ENCODE measurements at regions not wholly inside any gene's neighbourhood (a gene's known extent, or its start where the extent isn't known, plus 50 kb on each side); places are given as distances from the start of the nearest gene placed in this dataset.

DNA sequence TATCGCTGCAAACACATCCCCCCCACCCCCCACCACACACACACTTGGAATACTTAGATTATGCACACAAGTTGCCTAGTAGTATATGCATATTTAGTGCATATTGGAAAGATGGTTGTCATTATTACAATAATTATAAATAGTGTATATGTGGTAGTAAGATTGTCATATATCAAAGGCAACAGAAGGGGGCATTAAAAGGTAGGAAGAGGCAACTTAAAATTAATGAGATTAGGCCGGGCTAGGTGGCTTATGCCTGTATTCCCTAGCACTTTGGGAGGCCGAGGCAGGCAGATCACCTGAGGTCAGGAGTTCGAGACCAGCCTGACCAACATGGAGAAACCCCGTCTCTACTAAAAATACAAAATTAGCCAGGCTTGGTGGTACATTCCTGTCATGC lies 52.1 kb downstream of the GSC start:
- no peak for DNase-seq (ENCODE audit: low read depth)

DNA sequence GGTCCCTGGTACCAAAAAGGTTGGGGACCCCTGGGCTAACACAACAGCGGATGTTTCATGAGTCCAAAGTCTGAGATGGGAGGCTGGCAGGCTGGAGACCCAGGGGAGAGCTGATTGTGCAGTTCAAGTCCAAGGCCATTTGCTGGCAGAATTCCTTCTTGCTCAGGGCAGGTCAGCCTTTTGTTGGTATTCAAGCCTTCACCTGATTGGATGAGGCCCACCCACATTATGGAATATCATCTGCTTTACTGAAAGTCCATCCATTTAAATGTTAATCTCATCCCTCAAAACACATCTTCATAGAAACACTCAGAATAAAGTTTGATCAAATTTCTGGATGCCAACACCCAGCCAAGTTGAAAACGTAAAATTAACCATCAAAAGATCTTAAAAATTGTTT lies 52.9 kb downstream of the GSC start:
- no peak for DNase-seq (ENCODE audit: low read depth)

DNA sequence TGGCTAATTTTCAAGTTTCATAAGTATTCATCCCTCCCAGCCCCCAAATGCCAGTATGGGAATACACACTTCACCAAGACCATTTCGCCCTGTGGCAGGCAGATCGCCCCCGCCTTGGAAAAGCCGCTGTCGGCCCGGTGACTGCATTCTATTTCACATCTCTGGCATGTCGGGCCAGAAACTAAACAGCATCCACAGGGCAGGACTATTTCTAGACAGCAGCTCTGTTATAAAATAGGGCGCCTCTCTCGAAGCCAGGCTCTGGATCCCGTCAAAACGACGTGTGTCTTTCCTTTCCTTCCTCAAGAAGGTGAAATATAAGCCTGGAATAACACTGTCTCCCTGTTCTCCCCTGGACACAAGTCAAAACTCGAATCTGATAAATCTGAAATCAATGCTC lies 56.8 kb downstream of the GSC start:
- no peak for DNase-seq (ENCODE audit: low read depth)

DNA sequence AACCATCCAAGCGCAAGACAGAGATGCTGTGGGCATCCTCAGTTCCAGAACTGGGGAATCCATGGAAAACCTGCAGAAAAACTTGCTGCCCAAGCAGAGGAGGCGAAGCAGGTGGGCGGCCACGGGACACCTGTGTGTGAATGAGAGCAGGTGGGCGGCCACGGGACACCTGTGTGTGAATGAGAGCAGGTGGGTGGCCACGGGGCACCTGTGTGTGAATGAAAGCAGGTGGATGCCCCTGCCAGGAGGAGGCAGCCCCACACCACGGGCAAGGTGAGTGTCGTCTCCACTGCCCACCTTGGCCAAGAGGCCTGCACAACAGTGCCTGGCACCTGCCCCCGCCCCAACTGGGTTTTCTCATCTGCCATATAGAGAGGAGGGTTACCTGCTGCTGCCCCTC lies 59.2 kb downstream of the GSC start:
- DNase-seq (ENCODE audit: low read depth), result no peak

DNA sequence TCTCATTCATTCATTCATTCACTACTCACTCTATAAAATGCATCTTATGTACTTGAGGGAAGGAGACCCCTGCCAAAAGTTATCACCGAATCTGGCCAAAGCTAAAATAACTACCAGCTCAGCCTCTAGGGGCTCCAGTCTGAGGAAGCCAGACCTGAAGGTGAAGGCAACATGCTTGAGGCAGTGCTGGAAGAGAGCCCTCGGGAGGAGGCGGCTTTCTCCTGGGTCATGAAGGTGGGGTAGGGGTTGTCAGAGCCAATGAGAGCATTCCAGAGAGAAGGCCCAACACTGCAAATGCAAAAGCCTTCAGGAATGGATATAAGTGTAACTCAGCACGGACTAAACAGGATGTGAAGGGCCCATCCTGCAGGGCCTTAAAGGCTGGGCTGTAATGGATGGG lies 62.4 kb downstream of the GSC start:
- DNase-seq (ENCODE audit: low read depth), result no peak

DNA sequence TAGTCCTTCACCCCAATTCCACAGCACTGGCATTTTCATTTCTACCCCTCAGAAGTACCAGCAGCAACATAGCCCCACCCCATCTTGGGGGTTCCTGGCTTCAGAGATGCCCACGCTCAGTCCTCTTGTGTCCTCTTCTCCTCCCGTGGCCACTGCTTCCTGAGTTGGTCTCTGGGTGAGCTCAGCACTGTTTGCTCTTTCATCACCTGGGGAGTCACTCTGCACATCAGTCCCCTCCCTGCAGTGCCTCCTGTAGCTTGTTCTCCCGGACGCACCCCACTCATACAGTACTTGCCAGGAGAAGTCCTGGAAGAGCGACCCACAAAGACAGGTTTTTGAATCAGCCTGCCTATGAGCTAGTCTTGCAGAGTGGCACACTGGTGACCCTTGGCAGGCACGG lies 63.8 kb downstream of the GSC start:
- no peak for DNase-seq (ENCODE audit: low read depth)

DNA sequence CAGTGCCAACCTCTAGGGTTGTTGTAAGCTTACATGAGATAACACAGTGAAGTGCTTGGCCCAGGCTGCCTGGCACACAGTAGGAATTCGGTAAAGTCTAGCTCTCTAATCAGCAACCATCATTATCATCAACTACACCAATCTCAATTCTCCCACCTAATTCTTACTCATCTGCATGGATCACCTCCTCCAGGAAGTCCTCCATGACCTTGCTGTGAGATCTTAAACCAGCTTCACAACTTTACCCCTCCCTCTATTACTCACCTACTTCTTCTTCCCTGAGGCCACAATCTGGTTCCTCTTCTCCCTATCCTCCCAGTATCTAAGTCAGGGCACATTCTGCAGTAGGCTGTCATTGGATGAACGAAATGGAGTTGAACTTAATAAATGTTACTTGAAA lies 67.3 kb downstream of the GSC start:
- DNase-seq (ENCODE audit: low read depth), result no peak

DNA sequence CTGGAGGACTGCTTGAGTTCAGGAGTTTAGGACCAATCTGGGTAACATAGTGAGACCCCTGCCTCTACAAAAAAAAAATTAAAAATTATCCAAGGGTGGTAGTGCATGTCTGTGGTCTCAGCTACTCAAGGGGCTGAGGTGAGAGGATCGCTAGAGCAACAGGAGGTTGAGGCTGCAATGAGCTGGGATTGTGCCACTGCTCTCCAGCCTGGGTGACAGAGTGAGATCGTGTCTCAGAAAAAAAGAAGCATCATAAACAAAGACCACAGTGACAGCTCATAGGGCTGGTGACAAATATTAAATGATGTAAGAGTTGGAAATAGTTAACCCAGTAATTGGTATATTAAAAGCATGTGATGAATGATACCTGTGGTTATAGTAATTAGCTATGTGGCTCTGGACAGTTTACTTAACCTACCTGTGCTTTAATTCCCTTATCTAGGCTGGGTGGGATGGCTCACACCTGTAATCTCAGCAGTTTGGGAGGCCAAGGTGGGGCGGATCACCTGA lies 68.0 kb downstream of the GSC start:
- no peak for DNase-seq (ENCODE audit: low read depth)

DNA sequence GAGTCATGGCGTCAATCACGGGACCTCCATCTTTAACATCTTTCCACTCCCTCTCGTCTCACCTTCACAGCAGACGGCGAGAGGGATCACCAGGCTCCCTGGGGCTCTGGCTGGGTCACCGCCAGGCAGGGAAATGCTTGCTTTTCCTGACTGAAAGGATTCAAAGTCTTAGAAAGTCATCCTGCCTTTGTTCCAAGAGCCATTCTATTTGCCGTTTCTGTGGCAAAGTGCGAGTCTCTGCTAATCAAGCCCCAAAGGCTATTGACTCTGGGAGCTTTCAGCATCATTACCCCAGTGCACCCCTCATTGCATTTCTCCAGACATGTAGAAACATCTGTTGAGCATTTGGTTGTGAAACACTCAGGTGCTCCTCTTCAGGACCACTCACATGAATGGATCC lies 69.6 kb downstream of the GSC start:
- no peak for DNase-seq (ENCODE audit: low read depth)

DNA sequence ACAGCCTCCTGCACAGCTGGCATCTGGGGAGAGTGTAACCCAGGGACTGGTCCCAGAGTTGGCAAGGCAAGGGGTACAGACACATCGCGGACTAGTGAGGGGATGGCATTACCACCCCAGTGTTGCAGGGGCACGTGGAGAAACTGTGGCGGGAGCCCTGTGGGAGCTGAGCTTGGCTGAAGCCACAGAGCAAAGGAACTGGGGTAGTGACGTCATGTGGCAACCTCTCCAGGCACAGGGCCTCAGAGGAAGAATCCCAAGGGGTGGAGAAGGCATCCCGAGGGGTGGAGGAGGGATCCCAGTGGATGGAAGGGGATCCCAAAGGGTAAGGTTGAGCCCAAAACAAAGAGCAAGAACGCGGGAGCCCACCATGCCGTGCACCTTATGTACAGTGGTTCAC lies 70.1 kb downstream of the GSC start:
- DNase-seq (ENCODE audit: low read depth), result no peak

DNA sequence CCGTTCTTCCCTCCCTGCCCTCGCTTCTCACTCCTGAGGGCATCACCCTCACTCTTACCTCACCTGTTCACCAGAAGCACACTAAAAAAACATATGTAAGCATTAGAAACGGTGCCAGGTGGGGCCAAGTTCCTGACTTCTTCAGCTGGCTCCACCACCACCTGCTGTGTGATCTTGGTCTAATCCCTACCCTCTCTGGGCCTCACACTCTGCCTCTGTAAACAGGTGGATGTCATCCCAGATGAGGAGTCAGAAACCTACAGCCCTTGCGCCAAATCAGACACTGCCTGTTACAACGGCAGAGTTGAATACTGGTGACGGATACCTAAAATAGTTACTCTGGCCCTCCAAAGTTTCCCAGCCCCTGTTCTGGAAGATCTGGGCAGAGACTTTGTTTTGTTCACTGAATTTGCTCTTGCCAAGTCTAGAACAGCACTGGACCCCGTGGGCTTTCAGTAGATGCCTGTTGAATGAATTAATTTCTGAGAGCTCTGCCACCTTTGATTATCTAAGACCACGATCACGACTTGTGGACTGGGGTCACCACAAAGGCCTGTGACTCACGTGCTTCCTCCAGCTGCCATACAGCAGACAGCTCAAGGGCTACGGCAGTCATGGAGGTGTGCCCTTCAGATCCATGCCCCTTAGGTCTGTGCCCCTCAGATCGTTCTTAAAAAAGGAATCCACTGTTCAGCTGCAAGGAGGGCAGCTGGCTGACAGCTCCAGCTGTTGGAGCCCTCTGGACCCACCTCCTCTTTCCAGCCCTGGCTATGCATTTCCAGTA lies 71.9 kb downstream of the GSC start:
- DNase-seq (ENCODE audit: low read depth), result no peak

DNA sequence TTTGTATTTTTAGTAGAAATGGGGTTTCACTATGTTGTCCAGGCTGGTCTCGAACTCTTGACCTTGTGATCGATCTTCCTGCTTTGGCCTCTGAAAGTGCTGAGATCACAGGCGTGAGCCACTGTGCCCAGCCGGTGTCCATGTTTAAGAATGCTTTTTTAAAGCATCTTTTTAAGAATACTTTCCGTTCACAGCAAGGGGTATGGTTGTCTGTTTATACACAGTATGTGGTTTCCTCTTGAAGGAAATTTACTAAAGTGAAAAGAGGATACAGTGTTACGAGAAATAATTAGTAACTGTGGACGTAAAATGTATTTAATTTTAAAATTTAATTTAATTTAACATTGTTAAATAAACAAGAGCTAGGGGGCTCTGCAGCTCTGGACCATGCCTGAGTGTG lies 73.4 kb downstream of the GSC start:
- no peak for DNase-seq (ENCODE audit: low read depth)

DNA sequence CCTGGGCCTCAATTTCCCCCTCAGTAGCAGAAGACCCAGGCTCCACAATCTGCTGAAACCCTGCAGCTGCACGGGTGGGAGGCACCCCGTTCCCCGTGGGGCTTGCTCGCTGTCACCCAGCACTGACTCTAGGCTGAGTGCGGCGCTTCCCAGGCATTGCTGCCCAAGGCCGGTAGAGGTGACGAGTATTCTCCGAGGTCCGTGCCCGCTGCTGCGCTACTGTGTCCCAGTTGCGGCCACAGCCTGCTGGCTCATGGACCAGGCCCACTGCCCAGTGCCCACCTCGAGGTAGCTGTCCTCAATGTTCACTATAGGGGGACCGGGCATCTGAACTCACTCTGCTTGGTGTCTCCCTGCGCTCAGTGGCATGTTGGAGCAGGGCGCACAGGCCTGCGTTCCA lies 74.7 kb downstream of the GSC start:
- DNase-seq (ENCODE audit: low read depth), result no peak

DNA sequence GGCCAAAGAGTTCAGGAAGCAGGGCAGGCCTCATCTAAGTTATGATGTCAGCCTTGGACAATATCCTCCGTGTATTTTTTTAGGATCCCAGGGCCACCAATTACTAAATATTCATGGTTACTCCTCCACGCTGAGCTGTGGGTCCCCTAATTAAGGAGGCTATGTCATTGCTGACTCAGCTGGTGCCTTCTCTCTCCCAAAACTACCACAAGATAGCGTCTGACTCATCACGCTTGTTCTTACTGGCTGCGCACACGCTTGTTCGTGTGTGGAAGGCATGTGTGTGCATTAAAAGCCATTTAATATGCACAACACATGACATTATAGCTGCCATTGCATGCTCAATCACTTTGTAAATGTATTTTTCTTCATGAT lies 78.3 kb downstream of the GSC start:
- DNase-seq (ENCODE audit: low read depth), result no peak

DNA sequence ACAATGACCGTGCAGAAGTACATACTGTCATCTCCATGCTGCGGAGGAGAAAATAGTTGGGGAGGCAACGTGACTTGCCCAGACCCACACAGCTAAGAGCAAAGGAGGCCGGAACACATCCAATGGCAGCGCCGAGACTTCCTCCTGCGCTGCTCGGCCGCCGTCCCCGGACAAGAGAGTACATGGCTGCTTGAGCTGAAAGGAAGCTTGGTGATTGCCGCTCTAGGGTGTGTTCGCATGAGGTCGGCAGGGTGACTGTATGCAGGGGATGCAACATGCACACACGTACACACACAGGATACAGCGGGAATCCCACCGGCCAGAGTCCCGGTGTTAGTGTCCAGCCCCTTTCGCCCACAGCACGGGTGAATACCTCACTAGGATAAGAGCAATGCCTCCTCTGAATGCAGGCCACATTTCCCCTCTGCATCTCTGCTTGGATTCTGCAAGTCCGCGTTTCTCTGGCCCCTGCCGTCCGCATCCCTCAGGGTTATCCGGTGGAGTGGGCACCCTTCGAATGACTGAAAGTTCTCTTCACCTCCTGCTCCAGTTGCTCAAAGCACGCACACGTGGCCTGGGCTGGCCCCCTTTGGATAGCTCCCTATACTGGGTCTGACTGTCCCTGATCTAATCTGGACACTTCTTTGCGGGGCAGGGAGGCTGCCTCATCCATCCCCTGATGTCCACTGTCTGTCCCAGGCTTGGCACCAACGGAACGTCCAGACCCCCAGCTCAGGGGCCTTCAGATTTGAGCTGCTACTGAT lies 78.8 kb downstream of the GSC start:
- DNase-seq (ENCODE audit: low read depth), result no peak

DNA sequence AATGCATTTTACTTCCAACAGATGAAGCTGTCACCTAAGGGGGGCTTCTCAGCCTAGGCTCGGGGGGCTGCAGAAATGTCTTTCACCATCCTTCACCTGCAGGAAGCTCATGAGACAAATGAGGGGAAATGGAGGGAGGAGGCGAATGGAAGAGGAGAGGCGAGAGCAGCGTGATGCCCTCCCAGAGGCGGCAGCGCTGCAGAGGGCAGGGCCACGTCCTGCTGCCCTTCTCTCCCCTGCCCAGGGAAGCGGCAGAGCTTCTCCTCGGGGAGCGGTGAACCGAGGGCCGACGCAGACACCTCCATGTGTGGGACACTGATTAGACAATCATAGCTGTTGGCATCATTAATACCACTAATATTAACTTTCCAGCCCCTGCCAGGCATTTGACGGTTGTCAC lies 78.3 kb downstream of the SERPINA3 start:
- no peak for DNase-seq (ENCODE audit: low read depth)

DNA sequence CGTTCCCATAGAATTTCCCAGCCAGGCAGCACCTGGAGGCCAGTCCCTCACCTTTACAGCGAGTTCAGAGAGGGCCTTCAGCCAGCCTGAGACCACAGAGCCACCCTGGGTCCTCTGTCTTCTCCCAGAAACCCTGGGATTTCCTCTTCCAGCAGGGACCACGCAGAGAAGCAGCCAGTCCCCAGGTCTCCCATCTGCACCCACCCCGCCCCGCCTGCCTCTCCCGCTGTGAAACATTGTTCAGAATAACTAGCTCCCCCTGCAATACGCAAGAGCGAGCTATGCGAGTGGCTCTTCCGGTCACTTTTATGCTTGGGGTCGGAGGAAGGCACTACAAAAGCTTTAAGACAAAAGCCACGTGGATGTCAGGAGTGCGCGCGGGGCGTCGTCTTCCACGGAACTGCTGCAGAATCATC lies 77.8 kb downstream of the SERPINA3 start:
- no peak for DNase-seq (ENCODE audit: low read depth)

DNA sequence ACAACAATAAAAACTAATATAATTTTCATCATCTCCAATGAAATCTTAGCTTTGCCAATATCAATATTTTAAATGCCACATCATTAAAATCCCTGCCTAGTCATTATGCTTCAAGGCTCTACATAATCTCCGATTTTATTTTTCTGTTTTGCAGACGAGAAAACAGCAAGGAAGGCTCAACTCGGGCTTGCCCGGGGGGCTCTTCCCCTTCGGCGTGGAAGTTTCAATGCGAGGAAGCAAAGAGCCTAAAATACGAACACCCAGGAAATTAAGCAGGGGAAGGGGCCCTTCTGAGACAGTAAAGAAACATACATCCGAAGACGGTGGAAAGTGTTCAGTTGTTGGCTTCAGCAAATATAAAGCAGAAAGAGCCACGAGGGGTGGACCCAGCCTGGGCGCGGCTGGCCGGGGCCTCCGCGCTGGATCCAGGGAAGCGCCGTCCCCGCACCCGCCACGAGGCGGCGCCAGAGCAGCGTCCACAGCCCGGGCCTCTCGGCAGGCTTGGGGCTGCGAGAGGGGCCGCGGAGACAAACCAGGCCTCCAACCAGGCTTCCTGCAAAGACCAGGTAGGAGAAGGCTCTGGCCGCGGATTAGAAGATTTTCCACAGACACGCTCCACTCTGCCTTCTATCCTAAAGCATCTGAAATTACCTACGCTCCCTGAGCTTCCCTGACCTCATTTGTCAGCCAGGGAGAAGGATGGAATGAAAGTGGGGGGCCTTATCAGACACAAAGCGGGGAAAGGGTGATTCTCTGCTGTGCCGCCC lies 77.2 kb downstream of the SERPINA3 start:
- DNase-seq (ENCODE audit: low read depth), result peak; percentile 7

DNA sequence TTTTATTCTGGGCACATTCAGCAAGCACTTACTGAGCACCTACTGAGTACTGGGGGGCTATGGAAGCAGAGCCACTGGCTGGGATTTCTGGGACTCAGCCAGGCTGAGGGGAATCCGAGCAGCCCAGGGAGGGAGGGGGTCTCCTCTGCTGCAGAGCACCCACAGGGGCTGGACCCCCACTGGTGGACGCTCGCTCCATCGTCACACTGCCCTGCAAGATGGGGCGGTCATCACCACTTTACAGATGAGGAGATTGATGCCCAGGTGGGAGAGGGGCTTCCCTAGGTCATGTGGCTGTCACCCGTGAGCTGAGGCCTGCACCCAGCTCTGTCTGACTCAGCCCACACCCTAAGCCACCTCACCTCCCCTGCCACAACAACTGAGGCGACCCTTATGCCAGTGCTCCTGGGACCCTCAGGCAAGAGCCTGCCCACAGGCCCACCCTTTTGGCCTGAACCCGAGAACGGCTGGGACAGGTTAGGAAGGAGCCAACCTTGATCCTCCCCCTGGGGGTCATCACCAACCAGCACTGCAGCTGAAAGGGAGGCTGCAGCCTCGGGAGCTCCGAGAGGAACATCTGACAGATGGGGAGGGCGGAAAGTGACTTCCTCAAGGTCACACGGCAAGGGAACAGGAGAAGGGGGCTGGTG lies 74.4 kb downstream of the SERPINA3 start:
- DNase-seq (ENCODE audit: low read depth), result no peak

DNA sequence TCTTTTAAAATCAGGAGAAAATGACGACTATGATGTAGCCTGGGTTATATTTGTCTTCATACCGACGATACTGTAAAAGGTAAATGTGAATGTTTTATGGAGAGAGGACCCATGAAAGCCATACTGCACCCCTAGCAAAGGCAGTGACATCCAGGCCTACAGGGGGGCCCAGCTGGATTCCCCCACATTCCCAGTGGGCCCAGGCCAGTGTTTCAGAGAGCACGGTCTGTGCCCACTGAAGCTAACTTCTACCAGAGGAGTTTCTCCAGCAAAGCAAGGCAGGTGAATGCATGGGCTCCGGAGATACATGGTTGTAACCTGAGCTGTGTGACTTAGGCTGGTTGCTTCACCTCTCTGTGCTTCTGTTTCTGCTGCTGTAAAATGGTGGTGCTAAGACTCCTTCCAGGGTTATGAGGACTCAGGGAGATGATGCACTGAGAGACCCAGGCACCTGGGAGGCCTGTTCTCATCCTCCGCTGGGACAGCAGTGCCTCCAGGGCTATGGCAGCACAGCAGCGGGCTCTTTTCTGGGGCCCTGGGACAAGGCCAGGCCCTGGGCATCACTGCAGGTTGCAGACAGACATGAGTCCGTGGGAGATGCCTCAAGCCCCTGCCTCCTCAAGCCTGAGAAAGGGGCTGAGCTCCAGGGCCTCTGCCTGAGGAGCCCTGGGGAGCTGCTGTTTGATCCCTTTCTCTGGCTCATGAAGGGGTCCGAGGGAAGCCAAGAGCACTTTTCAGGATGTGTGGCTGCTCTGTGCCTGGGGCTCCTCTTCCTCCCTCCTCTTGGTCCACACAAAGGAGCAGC lies 73.7 kb downstream of the SERPINA3 start:
- no peak for DNase-seq (ENCODE audit: low read depth)

DNA sequence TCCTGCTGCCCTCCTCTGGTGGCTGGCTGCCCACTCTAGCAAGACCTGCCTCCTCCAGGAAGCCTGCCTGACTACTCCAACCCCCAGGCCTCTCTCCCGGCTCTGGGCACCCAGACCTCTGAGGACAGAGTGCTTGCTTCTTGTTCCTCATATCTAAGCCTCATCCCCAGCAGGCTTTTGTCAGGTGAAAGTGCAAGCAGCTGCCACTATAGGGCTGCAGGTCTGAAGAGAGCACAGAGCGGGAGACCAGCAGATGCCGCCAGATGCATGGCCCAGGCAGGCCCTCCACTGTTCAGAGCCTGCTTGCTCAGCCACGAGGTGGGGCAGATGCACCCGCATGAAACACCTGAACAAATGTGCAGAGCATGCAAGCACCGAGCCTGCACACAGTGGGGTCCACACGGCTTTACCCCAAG lies 73.0 kb downstream of the SERPINA3 start:
- no peak for DNase-seq (ENCODE audit: low read depth)

All from activated gamma-delta T cell treated with anti-CD3 and anti-CD28 coated beads, Interleukin-2, amount 50 U/mL, for 16 hours (primary cell).